Keratinocyte (primary cell): ENCODE measurements at regions not wholly inside any gene's neighbourhood (a gene's known extent, or its start where the extent isn't known, plus 50 kb on each side); places are given as distances from the start of the nearest gene placed in this dataset.

ENCODE experiments used
- EZH2 ChIP-seq: IDR thresholded peaks from one replicate; pipeline ENCODE4 v1.6.1; 2012; ENCODE audit warnings: inconsistent platforms, mild to moderate bottlenecking, low read length, moderate library complexity
- TF ChIP-seq, protein P1 (sequence below), 3 experiments: IDR thresholded peaks in 1 of 3; conservative IDR thresholded peaks in 1 of 3; optimal IDR thresholded peaks in 1 of 3; 2 replicates in 2 of 3; 3 replicates in 1 of 3; pipeline versions ENCODE3 to v1.5.1; 2011; ENCODE audit warnings: low read length in 3 of 3, mild to moderate bottlenecking in 3 of 3, moderate library complexity in 2 of 3, control low read depth in 1 of 3, inconsistent platforms in 1 of 3; ENCODE audit not compliant: insufficient read depth in 2 of 3; ENCODE audit errors: extremely low read depth in 1 of 3

DNA sequence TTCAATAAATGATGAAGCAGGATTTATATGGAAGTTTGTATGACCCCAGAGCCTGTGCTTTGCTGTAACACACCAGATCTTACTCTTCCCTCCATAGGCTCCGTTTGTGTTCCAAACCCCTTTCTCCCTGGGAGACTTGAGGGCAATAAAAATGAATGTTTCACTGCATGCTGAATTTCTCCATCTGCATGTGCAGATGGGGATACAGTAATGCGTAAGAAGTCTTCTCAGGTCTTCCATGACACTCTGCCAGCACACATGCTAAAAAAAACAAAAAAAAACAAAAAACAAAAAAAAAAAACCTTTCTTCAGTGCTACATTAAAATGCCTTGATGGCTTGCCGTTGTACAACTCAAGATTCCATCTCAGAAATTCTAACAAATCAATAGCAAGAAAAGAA is 170.2 kb upstream of the ANKFN1 start:
- TF ChIP-seq, protein P1, sequence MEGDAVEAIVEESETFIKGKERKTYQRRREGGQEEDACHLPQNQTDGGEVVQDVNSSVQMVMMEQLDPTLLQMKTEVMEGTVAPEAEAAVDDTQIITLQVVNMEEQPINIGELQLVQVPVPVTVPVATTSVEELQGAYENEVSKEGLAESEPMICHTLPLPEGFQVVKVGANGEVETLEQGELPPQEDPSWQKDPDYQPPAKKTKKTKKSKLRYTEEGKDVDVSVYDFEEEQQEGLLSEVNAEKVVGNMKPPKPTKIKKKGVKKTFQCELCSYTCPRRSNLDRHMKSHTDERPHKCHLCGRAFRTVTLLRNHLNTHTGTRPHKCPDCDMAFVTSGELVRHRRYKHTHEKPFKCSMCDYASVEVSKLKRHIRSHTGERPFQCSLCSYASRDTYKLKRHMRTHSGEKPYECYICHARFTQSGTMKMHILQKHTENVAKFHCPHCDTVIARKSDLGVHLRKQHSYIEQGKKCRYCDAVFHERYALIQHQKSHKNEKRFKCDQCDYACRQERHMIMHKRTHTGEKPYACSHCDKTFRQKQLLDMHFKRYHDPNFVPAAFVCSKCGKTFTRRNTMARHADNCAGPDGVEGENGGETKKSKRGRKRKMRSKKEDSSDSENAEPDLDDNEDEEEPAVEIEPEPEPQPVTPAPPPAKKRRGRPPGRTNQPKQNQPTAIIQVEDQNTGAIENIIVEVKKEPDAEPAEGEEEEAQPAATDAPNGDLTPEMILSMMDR (optimal IDR thresholded peaks at IDR 0.05 in 1 of 3, IDR thresholded peaks at IDR 0.05 in 1 of 3, conservative IDR thresholded peaks at IDR 0.05 in 1 of 3; ENCODE audit: extremely low read depth in 1 of 3, insufficient read depth in 2 of 3, low read length in 3 of 3): no peak
- TF ChIP-seq EZH2: no peak
